ENCODE measurements at regions not wholly inside any gene's neighbourhood (a gene's known extent, or its start where the extent isn't known, plus 50 kb on each side); places are given as distances from the start of the nearest gene placed in this dataset.
"Not testable (repeated sequence)": the region's sequence is repeated elsewhere in the genome, so short reads cannot be mapped to it uniquely, and the experiment has no call there.

DNA sequence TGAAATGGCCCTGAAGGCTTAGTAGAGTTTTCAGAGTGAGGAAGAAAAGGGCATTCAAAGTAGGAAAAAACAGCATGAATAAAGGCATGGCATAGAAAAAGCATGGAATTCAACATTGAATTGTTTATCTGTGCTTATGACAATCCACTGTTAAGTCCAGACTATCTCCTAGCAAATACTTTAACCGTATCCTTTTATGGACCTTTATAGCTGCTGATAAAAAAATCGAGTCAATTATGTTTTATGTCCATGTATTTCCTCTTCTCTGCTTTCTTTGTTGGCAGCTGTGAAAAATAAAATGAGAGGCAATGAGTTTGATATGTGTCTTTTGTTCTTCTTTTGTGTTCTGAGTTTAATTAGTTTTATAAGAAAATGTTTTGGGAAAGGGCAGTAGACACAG is 70.4 kb downstream of the TDRD15 start:
- FAIRE-seq: no peak

DNA sequence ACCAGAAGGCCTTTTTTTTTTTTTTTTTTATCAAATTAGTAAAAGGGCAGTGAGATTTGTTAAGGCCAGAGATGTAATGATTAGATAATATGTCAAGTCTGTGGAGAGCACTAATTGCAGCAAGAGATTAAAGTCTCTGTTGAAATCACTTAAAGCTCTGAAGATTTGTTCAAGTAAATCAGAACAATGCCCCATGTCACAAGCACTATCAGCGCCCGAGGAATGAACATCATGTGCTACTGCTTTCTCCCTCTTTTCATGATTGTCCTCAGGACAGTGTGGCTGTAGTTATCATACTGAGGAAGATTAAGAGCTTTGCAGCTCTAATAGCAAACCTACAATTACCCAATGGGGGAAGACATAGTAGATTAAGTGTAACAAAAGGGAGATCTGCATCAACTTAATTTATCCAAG is 71.1 kb downstream of the TDRD15 start:
- no peak for FAIRE-seq

DNA sequence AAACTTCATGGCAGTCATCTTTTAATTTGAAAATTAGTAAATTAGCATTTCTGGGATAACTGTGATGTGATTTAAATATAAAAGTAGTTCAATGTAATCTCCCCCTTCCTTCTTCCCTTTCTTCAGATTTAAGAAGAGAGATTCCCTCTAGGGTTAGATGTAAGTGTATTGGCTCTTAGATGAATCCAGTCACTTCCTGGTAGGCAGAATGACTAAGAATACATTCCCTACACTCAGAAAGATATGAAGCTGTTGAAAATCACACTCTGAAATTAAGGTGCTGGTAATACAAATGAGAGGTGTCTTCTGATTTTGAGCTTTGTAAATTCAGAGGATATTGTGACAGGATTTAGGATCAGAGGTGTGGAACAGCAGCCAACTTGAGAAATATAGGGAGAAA is 71.6 kb downstream of the TDRD15 start:
- FAIRE-seq: no peak

DNA sequence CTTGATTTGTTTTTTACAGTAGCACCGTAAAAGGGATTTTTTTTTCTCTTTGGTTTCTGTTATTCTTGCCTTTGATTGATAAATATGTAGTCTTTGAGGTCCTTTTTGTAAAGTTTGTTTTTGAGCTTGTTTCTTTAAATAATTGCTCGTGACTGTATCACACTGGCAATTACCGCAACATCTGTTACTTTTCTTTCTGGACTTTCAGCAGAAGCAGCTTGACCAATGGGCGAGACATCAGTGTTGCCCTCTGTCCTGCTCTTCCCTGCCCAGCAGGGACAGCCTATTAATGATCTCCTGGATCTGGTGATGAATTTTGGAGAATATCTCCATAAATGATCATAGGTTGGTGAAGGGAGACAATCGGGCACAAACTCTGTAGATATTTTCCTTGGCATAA is 74.9 kb downstream of the TDRD15 start:
- FAIRE-seq: no peak

DNA sequence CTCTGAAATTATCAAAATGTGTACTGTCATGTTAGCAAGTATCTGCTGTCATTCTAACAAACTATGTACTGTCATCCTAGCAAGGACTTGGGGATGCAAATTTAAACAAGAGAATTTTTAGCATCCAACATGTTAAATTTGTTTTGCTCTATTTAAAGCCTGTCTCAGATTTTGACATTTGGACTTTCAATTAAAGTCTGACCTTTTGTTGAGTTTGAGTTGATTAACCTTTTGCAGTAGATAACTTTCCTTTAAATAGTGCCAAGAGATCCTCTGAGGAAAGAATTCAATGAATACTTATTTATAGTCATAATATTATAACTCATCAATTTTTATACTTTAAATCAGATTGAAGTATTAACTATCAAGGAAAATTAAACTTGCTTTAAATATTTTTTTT is 80.2 kb downstream of the TDRD15 start:
- no peak for FAIRE-seq

DNA sequence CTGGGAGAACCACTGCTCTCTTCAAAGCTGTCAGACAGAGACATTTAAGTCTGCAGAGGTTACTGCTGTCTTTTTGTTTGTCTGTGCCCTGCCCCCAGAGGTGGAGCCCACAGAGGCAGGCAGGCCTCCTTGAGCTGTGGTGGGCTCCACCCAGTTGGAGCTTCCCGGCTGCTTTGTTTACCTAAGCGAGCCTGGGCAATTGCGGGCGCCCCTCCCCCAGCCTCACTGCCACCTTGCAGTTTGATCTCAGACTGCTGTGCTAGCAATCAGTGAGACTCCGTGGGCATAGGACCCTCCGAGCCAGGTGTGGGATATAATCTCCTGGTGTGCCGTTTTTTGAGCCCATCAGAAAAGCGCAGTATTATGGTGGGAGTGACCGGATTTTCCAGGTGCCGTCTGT is 90.3 kb downstream of the TDRD15 start:
- not testable (repeated sequence) for FAIRE-seq

DNA sequence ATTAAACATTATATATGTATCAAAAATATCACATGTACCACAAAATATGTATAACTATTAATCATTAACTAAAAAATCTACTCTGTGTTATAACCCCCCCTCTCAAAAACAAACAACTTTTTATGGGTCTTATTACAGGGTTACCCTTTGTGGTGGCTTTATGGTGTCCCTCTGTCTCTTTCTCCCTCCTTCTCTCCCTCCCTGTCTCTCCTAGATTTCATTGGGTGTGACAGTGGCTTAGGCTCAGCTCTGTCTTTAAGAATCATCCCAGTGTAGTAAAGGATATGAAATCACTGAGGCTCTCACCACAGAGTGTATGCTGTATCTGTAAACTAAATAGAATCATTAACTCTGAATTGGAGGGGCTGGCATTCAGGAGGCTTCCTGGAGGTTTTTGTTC is 93.7 kb downstream of the TDRD15 start:
- no peak for FAIRE-seq

DNA sequence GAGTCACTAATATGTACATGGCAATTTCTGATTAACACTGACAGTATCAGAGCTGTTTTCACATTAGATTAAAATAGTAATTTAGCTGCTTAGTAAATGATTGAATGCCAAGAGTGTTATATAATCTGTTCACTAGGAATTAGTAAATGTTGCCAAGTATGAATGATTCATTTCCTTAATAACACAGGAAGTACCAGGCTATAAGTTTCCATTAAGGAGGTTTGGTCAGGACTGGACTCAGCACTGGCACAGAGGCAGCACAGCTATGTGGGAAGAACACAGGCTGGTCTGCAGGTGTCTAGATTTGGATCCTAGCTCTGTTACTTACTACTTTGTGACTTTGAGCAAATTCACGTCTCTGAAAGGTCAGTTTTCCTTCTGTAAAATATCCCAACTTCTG is 97.2 kb downstream of the TDRD15 start:
- no peak for FAIRE-seq

DNA sequence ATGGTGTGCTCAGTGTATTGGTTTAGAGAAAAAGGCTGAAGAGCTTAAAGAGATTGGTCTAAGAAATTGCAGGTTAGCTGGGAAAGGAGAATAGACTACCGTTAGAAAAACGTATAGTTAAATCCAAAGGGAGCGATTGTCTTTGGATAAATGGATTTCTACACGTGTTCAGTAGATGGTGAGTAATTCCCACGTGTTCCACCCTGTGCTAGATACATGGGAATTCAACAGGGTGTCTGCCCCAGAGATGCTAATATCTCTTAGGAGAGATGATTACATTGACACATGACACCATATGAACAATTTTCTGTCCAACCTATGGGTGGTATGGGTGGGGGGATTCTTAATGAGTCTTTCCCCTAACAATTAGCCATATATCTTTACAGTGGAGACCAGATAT is 99.8 kb downstream of the TDRD15 start:
- FAIRE-seq: no peak

DNA sequence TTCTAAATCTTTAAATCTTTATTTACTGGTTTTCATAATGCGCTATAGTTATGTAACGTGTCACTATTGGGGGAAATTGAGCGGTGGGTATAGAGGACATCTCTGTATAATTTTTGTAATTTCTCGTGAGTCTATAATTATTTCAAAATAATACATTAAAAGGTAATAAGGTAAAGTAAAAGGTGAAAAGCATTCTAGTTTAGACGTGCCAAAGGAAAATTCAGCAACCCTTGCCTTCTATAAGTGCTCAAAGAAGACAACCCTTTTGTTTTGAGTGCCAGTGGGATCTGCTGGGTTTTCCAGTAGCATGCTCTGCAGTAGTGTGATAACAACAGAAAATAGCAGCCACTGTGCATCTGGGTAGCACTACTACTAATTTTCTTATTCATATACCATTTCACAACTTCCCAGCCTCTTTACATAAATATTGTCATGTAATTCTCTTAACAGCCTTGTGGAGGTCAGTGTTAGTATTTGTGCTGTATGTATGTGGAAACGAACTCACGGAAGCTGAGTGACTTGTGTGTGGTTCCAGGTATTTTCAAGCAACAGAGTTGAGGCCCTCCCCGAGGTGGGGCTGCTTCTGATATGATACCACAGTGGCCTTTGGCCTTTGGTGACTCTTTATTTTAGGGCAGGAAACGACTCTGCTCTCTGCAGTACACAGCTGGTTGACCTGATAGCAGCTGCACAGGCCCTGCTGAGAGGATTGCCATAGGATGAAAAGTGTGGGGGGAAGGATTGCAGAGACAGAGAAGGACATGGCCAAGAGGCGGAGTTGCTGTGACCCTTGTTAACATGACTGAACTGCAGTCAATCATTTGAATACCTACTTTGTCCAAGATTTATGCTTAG is 104.5 kb downstream of the TDRD15 start:
- no peak for FAIRE-seq

DNA sequence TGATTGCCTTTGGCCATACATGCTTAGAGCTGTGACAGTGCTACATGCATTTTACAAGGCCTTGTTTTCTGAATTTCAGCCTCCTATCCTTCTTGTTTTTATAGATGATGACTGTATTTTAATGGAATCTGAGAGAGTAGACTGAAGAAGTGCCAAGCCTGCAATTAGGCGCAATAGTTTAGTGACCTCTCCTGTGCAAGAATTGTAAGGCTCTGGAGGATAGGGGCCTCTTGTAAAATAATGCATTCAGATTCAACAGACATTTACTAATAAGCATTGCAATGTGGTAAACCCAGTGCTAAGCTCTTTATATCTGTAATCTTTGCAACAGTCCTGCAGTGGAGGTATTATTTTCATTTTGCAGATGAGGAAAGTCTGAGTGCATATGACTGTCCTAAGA is 105.5 kb downstream of the TDRD15 start:
- no peak for FAIRE-seq

DNA sequence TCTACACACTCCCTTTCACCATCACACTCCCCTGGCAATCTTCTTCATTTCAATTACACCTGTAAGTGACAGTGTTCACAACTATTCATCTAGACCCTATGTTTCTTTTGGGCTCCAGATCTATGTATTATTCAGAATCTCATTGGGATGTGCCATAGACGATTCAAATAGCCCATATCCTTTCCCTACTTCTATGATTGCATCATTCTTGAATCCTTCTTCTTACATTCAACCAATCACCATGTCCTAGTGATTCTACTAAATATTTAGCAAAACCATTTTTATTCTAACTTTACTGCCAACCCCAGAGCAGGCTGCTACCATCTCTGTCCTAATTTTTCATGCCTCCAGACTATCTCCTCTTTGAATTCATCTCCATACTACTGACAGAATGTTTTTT is 106.4 kb downstream of the TDRD15 start:
- no peak for FAIRE-seq

DNA sequence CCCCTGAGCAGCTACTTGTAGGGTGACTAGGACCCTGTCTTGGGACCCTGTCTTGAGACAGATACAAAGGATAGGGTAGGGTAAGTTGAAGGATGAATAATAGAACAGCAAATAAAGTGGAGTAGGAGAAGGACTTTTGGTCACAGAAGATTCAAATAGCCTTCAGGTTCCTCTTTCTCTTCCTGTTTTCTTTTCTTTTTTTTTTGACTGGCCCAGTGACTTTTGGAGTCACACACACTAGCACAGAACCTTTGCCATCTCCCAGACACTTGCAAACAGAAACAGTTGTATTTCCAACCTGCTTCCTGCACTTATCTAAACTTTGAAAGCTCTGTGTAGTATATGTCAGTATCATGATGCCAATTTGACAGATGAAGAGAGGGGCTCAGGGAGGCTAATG is 108.2 kb downstream of the TDRD15 start:
- FAIRE-seq: no peak

DNA sequence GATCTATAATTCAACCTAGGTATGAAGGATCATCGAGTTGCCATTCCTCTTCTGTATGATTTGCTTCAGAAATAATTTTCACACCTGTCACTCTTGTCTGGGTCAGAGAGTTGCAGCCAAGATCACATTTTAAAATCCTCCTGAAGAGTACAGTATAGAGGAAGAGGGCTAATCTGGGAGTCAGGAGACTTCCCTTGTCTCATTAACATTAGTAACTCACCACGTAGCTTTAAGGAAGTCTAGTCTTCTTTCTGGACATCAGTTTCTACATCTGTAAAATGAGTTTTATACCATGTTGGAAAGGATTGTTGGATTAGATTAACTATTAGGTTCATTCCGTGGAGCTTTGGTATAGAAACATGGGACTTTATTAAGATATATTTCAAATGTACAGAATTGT is 109.4 kb downstream of the TDRD15 start:
- no peak for FAIRE-seq

DNA sequence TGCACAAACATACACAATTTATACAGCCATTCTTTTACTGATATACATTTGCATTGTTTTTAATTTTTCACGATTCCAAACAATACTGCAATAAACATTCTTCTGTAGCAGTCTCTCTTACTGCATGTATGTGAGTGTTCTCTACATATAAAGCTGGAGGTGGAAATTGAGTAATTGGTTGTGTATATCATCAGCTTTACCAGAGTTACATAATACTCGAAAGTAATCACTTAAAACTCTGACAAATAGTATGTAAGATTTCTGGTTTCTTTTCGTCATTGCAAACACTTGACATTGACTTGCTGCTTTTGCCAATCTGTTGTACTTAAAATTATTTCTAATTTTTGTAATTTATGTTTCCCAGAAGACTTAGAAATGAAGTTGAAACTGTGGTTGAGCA is 110.2 kb downstream of the TDRD15 start:
- no peak for FAIRE-seq

DNA sequence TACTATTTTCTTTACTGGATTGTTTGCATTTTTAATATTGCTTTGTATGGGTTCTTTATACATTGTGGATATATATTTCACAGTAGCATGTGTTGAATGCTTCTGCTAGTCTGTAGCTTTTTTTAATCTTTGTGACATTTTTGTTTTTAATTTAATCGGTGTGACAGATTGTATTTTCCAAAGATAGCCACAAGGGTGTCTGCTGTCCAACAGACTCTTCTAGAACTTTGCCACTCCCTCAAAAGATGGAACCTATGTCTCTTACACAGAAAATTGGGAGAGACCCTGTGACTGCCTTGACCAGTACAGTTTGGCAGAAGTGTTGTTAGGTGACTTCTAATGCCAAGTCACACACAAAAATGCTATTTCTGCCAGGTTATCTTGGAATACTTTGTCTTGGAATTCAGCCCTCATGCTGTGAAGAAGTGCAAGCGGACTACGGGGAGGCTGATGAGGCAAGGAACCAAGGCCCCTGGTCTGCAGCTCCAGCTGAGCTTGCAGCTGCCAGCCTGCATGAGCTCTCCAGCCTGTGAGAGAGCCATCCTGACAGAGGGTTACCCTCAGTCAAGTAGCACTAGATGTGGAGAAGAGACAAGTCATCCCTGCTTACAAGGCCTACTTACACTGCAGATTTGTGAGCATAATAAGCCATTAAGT is 110.8 kb downstream of the TDRD15 start:
- no peak for FAIRE-seq

DNA sequence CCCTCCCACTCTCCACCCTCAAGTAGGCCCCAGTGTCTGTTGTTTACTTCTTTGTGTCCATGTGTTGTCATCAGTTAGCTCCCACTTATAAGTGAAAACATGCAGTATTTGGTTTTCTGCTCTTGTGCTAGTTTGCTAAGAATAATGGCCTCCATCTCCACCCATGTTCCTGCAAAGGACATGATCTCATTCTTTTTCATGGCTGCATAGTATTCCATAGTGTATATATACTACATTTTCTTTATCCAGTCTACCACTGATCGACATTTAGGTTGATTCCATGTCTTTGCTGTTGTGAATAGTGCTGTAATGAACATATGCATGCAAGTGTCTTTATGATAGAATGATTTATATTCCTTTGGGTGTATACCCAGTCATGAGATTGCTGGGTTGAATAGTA is 116.0 kb downstream of the TDRD15 start:
- not testable (repeated sequence) for FAIRE-seq

DNA sequence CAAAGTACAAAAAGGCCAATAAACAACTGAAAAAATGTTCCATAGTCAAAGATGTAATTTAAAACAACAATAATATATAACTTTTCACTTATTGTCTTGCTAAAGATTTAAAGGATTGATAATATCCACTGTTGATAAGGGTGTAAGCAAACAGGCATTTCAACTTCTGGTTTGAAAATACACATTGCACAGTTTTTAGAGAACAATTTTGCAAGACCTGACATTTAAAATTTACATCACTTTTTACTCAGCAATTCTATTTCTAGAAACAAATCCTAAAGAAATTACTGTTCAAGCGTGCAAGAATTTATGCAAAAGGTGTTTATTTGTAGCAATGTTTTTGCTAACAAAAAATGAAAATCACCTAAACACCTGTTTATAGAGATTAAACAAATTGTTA is 120.4 kb downstream of the TDRD15 start:
- FAIRE-seq: no peak

DNA sequence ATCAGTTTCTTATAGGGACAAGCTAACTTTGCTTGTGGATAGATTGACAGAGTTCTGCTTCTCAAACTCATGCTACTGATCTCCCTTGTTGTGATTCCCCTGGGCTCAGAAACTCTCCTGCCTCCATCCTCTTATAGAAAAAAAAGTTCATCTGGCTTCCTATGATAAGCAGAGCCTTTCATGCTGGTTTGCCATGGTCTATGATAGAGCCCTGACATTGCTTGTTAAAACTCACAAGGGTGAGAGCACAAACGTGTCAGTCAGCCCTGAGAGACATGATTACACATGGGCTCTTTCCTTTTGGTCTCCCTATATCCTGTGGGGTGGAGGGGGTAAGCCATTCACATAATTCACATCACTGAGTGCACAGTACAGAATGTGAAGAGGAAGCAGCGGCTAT is 121.8 kb downstream of the TDRD15 start:
- no peak for FAIRE-seq

DNA sequence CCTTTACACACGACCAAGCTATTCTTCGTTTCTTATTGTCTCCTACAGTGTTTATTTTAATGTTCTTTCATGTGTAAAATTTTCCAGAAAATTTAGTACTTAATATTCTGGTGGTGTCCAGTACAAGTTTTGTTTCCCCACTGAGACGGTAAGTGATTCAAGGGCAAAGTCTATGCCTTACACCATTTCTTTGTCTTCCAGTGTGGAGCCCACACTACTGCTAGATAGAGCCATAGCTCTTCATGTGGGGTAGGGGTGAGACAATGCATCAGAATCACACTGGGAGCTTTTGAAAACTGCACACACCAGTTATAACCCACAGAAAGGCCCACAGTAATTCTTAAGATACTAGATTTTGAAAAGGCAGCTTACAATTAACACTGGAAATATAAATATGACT is 125.6 kb downstream of the TDRD15 start:
- FAIRE-seq: no peak

DNA sequence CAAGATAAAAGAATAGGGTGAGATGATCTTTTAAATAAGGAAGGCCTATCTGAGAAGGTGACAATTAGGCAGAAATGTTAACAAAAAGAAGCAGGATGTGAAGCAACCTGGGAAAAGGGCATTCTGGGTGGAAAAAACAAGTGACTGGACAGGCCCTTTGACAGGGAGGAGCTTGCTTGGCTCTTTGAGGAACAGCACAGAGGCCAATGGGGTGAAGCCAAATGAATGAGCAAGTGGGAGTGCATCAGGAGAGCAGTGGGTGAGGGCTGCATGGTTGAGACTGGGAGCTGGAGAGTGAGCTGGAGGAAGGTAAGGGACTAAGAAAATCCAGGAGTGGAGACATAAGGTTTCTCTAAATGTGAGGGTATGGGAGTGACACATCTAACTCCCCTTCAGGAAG is 126.9 kb downstream of the TDRD15 start:
- no peak for FAIRE-seq

DNA sequence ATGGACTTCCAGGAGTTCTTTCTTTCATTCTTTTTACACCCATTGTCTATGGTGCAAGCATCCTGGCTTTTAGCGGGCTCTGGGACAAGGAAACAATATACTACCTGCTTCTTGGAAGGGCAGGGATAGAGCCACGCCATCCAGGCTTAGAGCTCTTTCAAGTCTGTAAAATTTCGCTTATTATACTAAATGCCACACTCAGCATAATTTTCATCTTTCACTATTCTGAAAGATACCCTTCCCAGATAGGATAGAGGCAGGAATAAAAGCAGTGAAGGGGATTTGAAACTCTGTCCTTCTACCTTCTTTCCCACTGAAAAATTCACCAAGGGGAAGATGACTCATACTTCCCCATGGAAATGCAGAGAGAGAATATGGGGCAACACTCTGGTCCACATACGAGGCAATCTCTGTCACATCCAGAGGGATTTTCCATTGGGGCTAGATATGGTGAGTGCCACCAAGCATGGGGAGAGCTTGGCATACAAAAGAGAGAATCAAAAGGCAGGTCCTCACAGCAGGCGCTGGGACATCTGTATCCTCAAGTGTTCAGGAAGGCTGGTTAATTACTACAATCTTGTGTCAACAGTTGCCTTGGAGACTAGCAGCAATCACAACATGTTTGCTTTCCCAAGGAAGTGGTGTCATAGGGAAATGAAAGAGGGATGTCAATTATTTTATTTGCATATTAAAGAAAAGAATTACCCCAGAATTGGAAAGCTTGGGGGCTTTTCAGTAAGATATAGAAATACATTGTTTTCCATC is 127.6 kb downstream of the TDRD15 start:
- FAIRE-seq: no peak

DNA sequence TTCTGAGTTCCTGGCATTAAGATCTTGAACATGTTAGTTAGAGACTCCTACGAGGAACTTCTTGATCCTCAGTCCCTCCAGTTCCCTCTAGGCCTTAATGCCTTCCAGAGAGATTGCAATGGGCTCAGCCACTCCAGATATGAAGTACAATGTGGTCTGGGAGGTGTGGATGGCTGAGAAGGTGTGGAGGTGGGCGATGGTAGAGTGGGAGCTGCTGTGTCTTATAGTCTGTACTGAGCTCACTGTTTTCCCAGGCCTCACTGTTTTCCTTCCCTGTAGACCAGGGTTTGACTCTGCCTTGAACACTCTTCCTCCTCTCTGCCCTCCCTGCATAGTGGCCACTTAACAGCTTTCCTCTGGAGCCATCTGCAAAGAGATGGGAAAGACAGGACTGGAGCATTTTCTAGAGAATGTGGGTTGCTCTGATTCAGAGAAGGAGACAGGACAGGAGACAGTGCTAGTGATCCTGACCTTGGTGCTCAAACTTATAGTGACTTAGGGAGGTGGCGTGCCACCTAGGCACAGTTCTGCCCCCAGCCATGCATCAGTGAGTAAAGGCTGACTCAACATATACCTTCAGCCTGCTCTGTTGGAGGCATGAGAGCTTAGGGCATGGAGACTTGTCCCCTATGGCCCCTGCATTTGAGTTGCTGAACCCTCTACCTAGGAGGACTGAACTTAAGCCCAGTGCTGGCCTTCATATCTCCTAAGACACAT is 129.7 kb downstream of the TDRD15 start:
- no peak for FAIRE-seq
